T47D (cell line): ENCODE measurements at regions not wholly inside any gene's neighbourhood (a gene's known extent, or its start where the extent isn't known, plus 50 kb on each side); places are given as distances from the start of the nearest gene placed in this dataset.

ENCODE experiments used
- DNase-seq, 2 experiments: peaks; one replicate each; pipeline versions ENCODE4 v3.0.0 to v3.0.0-alpha.2; 2011 to 2012; ENCODE audit warnings: low read depth in 1 of 2, low spot score in 1 of 2
- JUND ChIP-seq: IDR thresholded peaks from 2 replicates; pipeline ENCODE4 v1.6.1; 2012; ENCODE audit warnings: low read depth
- in situ Hi-C: cut with HindIII; loops from 2 replicates; pipeline ENCODE4 v1.10.0; 2016; ENCODE audit warnings: low sequenced_read_pairs, low pct_unique_long_range_greater_than_20kb

DNA sequence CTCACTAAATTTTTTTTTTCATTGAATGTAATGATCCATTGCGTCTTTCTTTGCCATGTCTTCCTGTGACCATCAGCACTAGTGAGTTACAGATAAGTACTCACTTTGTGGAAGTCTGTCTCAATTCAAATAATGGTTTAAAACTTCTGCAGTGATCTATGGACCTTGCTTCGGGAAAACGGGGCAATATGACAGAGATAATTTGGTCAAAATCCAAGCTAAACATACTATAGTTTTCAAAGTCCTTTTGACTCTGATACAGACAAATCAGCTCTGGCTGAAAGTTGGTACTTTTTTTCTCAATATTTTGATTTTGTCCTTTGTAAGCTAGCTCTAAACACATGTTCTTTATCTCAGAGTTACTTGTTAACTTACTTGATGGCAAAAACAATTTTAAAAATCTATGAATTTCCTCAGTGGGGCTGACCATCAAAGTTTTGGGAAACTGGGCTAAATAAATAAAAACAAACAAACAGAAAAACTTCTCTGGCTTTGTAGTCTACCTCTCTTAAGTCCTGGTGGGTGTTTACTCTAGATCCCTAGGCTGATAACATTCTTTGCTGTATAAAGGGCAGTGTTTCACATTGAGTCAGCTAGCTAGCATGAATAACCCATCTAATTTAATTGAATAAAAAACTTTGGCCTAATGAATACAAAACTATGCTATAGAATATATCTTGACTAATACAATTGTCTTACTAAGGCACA is 327.6 kb downstream of the RDH14 start:
- DNase-seq = peak in 1 of 2 experiments; percentile 36
- in situ Hi-C loops = no loop called here
- TF ChIP-seq JUND = no peak

- no peak for DNase-seq
- no peak for TF ChIP-seq JUND
- in situ Hi-C loops = no loop called here
Observed at GRCh38 chr2:18230668-18231067, 329.8 kb downstream of the RDH14 start.

DNA sequence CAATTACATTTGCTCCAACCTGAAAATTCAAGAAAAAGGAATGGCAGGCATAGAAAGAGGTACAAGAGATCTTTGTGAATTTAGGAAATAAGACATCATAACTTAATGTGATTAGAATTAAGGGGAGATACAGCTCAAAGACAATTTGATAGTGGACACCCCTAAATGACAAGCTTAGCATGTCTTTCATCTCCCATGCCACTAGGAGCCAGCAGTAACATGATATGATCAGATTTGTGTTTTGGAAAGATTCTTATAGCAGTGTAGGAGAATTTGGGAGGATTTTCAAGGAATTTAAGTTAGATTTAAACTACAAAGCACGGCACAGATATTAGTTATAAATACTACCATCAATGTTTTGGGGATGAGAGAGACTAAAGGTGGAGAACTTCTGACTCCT is 340.8 kb downstream of the RDH14 start:
- in situ Hi-C loops = no loop called here
- DNase-seq = no peak
- TF ChIP-seq JUND = no peak

GRCh38 chr2:18218160-18218933 is 339.9 kb downstream of the KCNS3 start:
- no peak for DNase-seq
- TF ChIP-seq JUND = no peak
- in situ Hi-C loops = no loop called here

- DNase-seq = no peak
- in situ Hi-C loops = no loop called here
- TF ChIP-seq JUND = no peak
Observed at GRCh38 chr2:18214936-18215335, 336.5 kb downstream of the KCNS3 start.

DNA sequence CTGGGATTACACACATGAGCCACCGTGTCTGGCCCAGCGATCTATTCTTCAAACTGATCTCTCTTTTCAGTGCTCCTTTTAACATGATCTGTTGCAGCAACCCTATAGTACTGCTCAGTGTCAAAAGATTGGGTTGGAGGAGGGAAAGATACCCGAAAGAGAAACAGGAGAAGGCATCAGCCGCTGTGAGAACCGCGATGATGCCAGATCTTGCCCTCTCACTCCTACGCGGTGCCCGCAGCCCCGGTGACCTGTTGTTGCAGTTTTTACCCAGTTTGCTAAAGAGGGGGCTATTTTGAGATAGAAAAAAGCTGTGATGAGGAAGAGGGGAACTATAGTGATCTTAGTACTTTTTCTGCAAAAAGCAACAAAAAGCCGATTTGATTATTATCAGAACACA is 335.5 kb downstream of the KCNS3 start:
- TF ChIP-seq JUND = no peak
- in situ Hi-C loops = no loop called here
- DNase-seq = no peak

- TF ChIP-seq JUND = no peak
- DNase-seq = peak in 1 of 2 experiments; percentile 85
- in situ Hi-C loops = no loop called here
Observed at GRCh38 chr2:18209934-18210639, 331.6 kb downstream of the KCNS3 start.

- in situ Hi-C loops = no loop called here
Observed at GRCh38 chr2:18208956-18209355, 330.5 kb downstream of the KCNS3 start.

GRCh38 chr2:18200771-18201170 is 322.3 kb downstream of the KCNS3 start:
- in situ Hi-C loops = no loop called here
- no peak for DNase-seq
- TF ChIP-seq JUND = no peak

More at GRCh38 chr2:18208956-18209355, 330.5 kb downstream of the KCNS3 start:
- TF ChIP-seq JUND = no peak
- no peak for DNase-seq

GRCh38 chr2:18198677-18199076 is 320.2 kb downstream of the KCNS3 start:
- no peak for TF ChIP-seq JUND
- DNase-seq = no peak
- in situ Hi-C loops = no loop called here

- no peak for DNase-seq
- TF ChIP-seq JUND = no peak
- in situ Hi-C loops = no loop called here
Observed at GRCh38 chr2:18194161-18194560, 315.7 kb downstream of the KCNS3 start.

DNA sequence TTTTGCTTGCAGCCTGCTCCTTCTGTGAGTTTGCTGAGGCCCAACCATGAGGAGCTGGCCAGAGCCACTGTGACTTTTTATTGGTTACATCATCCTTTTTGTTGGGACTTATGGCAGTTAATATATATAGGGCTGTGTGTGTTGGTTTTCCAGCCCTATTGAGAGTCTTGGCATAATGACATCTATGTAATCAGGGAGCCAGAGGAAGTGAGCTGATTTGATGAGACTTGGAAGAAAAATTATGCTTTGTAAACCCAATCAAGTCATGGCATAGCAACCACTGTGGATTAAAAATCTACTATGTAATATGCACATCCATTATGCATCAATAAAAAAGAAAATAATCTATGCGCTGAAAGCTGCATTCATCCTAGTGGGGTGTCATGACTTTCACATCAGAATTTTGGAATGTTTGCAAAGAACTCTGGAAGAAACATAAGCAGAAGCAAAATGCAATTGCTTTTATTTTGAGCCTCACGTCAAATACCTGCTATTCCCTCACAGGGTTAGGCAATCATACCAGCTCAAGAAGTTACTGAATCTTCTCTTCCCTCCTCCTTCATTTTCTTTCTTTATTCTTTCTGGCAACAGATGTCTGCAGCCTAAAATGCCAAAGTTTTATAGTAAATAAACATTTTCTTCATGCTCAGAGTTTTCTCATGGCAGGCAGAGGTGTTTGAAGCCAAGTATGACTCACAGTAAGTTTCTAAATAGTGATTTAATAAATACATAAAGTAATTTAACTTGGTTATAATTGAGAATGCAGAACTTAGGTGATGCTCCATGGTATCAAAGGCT is 308.5 kb downstream of the KCNS3 start:
- DNase-seq = no peak
- in situ Hi-C loops = no loop called here
- TF ChIP-seq JUND = no peak

GRCh38 chr2:18182861-18183260 is 304.4 kb downstream of the KCNS3 start:
- in situ Hi-C loops = no loop called here
- DNase-seq = no peak
- TF ChIP-seq JUND = no peak
